Esophagus muscularis mucosa (tissue), 3 donors: ENCODE measurements at regions not wholly inside any gene's neighbourhood (a gene's known extent, or its start where the extent isn't known, plus 50 kb on each side); places are given as distances from the start of the nearest gene placed in this dataset.

Experiments
- CTCF ChIP-seq, 3 experiments: fragments of 200-600 bp in 2 of 3; fragments of 450-650 bp in 1 of 3; sonication (generic) in 2 of 3; IDR thresholded peaks; one replicate each; pipeline ENCODE4 v1.5.1; 2017 to 2019; ENCODE audit warnings: antibody characterized with exemption in 3 of 3, mild to moderate bottlenecking in 2 of 3, moderate library complexity in 1 of 3
- POLR2A ChIP-seq: fragments of 450-650 bp; IDR thresholded peaks from one replicate; pipeline ENCODE4 v1.6.1; 2017; ENCODE audit warnings: antibody characterized with exemption, moderate library complexity, mild to moderate bottlenecking, low read depth
- POLR2AphosphoS5 ChIP-seq, 2 donors: sonication (generic); formaldehyde crosslinking; IDR thresholded peaks; one replicate each; pipeline ENCODE4 v1.6.1; 2017; ENCODE audit warnings: antibody characterized with exemption in 2 of 2

- no peak for TF ChIP-seq CTCF (IDR thresholded peaks at IDR 0.05)
- no peak for TF ChIP-seq POLR2AphosphoS5 (IDR thresholded peaks at IDR 0.05)
- no peak for TF ChIP-seq POLR2A
Observed at GRCh38 chr16:6547131-6547530, 785.5 kb upstream of the RBFOX1 start.
